ENCODE measurements at regions not wholly inside any gene's neighbourhood (a gene's known extent, or its start where the extent isn't known, plus 50 kb on each side); places are given as distances from the start of the nearest gene placed in this dataset.

GRCh38 chr10:3306050-3306449 is 133.5 kb upstream of the PITRM1 start:
- TF ChIP-seq ZFP3 (CRISPR knock-in tag; IDR thresholded peaks at IDR 0.05) (no peak), ZNF565 (CRISPR knock-in tag; conservative IDR thresholded peaks at IDR 0.05; ENCODE audit: low read depth) (no peak), TCF4 (CRISPR knock-in tag; IDR thresholded peaks at IDR 0.05; ENCODE audit: borderline replicate concordance) (no peak), PATZ1 (CRISPR knock-in tag; IDR thresholded peaks at IDR 0.05; ENCODE audit: borderline replicate concordance) (no peak), ESRRG (CRISPR knock-in tag; IDR thresholded peaks at IDR 0.05) (no peak), ZC3H10 (CRISPR knock-in tag; IDR thresholded peaks at IDR 0.05) (no peak), RARB (CRISPR knock-in tag; IDR thresholded peaks at IDR 0.05) (no peak)
